Activated CD8-positive, alpha-beta memory T cell treated with anti-CD3 and anti-CD28 coated beads for 4 hours (primary cell): ENCODE measurements at regions not wholly inside any gene's neighbourhood (a gene's known extent, or its start where the extent isn't known, plus 50 kb on each side); places are given as distances from the start of the nearest gene placed in this dataset.
"Not testable (repeated sequence)": the region's sequence is repeated elsewhere in the genome, so short reads cannot be mapped to it uniquely, and the experiment has no call there.

Source experiments
- DNase-seq, 2 donors: peaks; one replicate each; pipeline ENCODE4 v3.0.0-alpha.2; 2020; ENCODE audit warnings: low read depth in 2 of 2

DNA sequence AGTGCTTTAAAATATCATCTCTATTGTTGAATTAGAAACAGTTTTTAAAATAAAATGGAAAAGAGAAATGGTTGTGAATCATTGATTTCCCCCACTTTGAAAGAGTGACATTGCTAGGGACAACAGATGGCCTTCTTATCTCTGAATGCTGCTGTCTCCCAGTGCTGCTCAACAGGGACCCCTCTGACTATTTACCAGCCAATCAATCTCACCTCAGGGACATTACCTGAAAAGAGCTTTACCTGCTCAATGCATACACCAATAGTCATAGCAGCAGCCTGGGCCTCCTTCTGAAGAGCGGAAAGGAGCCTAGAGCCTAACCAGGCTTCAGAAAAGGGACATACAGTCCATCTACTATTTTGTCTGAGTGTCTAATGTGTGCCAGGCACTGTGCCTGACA lies 162.8 kb downstream of the CGGBP1 start:
- DNase-seq, result no peak

DNA sequence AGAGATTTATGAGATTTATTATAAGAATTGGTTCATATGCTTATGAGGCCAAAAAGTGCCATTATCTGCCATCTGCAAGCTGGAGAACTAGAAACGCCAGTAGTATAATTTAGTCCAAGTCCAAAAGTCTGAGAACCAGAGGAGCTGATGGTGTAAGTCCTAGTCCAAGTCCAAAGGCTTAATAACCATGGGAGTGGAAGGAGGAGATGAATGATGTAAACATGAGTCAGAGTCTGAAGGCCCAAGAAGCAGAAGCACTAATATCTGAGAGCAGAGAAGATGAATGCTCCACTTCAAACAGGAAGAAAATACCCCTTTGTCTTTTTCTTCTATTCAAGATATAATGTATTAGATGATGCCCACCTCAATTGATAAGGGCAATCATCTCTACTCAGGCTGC lies 185.7 kb downstream of the CGGBP1 start:
- no peak for DNase-seq

DNA sequence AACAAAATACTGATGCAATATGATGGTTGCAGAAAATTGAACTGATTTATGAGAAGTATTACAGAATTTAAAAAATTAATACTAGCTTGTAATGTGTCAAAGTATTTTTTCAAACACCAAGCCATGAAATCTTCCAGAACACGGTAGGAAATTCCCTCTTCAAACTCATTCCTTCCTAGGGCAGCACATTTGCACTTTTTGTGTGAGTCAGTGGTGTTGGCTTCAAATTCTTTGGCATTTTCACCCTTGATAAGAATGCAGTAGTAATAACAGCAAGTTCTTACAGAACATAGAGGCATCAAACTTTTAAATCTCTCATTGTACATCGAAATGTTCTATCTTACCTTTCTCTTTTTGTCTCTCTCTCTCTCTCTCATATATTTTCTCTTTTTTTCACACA lies 191.8 kb downstream of the CGGBP1 start:
- no peak for DNase-seq

DNA sequence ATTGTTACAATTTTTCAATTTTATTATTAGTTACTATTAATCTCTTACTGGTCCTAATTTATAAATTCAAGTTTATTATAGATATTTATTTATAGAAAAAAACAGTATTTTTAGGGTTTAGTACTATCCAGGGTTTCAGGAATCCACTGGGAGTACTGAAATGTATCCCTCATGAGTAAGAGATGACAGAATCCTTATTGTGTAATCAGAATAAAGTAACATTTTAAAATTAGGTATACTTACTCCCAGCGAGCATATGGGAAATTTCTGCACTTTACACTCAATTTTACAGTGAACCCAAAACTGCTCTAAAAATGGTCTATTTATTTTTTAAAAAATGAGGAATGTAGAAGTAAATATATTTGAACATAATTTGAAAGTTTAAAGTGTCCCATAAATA lies 202.7 kb downstream of the CGGBP1 start:
- DNase-seq, result no peak

DNA sequence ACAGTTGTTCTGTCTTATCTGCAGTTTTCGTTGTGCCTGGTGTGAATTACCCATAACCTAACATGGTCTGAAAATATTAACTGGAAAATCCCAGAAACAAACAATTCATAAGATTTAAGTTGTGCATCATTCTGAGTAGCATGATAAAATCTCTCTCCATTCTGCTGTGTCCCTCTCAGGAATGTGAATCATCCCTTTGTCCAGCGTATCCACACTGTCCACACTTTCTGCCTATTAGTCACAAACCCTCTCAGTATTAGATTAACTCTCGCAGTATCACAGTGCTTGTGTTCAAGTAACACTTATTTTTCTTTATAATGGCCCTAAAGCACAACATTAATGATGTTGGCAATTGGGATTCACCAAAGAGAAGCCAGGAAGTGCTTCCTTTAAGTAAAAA lies 203.2 kb downstream of the CGGBP1 start:
- DNase-seq, result no peak

DNA sequence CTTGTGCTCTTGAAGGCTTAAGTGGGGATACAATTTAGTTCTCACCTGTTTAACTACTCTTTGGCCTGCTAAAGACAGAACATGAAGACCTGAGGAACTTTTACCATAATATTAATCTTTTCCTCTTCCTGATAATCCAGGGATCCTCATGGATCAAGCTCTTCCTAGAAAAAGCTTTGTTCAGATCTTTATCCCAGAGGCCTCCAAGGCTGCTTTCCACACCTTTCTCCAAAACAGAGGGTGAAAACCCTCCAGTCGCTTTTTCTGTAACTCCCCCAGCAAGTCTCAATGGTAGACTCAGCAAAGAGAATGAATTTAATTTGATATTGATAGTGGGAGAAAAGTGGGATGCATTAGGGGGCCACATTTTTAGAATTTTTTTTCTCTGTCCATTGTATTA lies 203.6 kb downstream of the CGGBP1 start:
- DNase-seq, result no peak

DNA sequence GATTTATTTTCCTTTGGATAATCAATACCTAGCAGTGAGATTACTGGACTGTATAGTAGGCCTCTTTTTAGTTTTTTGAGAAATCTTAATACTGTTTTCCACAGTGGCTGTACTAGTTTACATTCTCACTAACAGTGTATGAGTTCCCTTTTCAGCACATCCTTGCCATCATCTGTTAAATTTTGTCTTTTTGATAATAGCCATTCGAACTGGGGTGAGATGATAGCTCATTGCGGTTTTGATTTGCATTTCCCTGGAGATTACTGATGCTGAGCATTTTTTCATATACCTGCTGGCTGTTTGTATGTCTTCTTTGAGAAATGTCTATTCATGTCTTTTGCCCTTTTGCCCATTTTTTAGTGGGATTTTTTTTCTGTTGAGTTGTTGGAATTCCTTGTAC lies 210.8 kb downstream of the CGGBP1 start:
- no peak for DNase-seq

DNA sequence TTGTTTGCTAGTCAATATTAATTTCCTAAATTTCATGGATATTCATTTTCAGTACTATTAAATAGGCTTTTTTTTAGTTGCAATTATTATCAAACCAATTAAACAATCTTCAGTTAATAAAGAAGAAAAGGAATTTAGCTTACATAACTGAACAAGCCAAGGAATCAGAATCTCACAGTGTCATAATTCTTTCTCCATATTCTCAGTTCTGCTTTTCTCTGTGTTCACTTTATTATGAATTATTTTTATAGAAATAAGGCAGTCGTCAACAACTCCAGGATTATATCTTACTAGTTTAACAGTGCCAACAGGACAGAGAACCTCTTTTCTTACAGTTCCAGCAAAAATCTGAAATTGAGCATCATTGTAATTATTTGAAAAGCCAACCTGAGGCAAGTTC lies 221.7 kb downstream of the CGGBP1 start:
- no peak for DNase-seq

DNA sequence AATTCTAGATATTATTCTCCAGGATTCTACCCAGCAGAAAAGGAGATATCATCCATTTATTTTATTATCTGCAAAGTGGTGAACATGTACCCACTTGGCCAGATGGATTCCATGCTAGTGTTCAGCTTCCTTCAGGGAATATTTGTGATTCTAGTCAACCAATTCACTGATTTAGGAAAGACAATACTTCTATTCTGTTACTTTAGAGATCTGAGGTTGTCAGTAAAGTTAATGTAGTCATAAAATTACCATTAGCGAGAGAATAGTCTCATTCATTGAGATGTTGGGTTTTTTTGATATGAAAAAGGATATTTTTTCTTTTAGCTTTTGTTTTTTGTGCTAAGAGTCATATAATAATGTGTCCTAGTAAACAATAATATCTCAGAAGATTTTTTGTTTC lies 222.8 kb downstream of the CGGBP1 start:
- DNase-seq, result no peak

DNA sequence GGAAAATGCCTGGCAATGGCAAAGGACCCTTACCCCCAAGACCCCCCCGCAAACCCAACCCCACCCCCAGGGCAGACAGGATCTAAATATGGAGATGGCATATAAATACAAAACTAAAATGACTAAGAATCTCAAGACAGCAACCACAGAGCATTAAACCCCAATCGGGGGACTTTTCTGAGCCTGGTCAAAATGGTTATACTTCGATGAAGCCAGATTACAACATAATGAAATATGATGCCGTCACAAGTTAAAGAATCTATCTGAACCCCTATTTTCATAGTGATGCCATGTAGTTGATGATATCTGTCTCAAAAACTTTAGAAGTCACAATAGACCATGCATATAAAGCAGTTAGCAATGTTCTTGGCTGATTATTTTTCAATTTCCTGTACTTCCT lies 223.6 kb downstream of the CGGBP1 start:
- no peak for DNase-seq

DNA sequence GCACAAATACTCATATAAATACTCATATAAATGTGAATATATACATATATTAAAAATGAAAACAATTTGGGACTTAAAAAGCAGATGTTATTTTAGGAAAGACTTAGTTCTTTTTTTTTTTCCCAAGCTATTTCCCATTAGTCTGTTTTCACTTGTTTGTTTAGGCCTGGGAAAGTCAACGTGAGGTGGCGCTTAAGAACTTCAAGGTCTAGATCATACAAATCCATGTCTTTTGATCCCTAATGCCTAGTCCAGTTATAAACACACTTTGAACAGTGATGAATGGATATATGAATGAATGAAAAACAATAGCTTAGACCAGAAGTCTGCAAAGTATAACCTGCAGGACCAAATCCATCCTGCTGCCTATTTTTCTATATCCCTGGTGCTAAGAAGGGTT lies 224.5 kb downstream of the CGGBP1 start:
- no peak for DNase-seq

DNA sequence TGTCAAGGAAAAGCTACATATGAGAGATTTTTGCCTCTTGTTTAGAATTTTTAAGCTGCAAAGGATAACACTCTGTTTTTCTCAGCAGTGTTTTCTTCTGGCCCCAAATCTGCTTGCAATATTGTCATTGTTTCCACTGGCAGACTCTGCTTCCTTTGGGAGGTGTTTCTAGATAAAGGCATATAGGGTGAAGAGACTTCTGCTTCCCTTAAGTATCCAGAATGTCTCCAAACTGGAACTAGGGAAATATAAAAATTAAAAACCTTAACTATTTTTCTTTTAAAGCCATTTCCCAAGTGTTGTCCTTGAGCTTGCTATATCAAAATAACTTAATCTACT lies 225.8 kb downstream of the CGGBP1 start:
- DNase-seq, result no peak

DNA sequence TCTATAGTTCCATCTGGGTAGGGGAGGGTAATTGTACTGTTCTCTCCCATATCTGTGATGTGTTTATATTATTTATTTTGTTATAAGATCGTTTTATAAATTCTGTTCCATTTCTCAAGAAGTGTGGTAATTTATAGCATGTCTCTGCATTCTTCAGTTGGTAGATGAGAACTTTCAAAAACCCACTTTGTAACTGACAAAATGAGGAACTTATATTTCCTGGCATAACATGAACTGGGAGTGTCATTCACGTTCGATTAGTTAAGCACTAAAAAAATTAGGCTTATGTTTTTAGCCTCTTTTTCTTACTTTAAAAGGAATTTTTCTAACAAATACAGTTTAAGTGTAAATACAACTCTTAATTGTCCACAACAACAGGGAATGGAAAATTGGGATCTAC lies 230.8 kb downstream of the CGGBP1 start:
- no peak for DNase-seq

DNA sequence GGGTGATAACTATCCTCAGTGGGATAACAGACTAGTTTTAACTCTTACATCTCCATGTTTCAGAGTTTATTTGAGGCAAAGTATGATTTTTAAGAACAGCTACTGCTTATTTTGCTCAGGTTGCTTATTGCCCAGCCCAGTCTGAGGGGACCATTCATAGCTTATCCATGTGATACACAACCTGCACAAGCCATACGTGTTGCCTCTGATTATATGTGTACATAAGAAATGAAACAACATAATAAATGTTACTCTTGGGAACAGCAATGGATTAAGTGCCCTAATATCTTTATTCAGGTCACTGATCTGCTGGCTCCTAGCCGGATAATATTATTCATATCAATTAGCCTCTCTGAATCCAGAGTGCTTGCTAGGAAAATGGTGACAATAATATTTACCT lies 236.2 kb downstream of the CGGBP1 start:
- no peak for DNase-seq

DNA sequence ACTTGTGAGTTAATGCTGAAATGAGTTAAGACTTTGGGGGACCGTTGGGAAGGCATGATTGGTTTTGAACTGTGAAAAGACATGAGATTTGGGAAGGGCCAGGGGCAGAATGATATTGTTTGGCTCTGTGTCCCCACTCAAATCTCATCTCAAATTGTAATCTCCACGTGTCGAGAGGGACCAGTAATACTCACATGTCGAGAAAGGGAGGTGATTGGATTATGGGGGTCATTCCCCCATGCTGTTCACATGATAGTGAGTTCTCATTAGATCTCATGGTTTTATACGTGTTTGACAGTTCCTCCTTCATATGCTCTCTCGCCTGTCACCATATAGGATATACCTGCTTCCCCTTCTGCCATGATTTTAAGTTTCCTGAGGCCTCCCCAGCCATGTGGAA lies 245.3 kb downstream of the CGGBP1 start:
- DNase-seq, result not testable (repeated sequence)

DNA sequence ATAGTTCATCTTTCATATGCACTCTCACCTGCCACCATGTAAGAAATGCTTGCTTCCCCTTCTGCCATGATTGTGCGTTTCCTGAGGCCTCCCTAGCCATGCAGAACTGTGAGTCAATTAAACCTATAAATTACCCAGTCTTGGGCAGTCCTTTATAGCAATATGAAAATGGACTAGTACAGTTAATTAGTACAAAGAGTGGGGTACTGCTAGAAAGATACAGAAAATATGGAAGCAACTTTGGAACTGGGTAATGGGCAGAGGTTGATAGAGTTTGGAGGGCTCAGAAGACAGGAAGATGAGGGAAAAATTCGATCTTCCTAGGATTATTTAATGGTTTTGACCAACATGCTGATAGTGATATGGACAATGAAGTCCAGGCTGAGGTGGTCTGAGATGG lies 246.9 kb downstream of the CGGBP1 start:
- no peak for DNase-seq

DNA sequence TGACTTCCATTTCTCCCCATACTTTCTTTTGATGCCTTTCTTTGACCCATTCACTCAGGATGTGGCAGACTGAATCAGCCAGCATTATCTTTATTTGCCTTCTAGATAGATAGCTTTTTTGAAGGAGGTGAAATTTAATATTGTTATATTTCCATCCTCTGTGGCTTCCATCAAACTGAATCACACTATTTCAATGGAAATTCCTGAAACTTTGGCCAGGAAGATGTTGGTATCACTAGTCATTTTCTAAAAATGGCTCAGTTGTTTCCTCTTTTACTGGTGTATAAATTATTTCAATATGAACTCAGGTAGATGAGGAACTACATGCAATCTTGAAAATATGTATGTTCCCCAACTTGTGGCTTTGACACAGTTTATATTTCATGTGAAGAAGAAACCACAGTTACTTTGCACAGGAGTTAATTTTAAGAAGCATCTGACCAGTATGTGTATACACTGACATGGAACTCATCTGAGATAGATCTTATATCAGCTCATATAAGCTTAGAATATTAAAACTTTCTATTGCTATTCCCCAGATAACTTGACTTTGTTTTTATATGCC lies 248.3 kb downstream of the CGGBP1 start:
- DNase-seq, result no peak

DNA sequence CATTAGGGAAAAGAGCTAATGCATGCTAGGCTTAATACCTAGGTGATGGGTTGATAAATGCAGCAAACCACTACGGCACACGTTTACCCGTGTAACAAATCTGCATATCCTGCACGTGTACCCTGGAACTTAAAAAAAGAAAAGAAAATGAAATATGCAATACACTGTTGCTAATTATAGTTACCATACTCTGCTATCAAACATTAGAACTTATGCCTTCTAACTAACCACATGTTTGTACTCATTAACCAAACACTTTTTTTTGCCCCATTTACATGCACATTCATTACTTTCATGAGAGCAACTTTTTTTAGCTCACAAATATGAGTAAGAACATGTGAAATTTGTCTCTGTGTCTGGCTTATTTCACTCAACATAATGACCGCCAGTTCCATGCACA lies 253.1 kb downstream of the CGGBP1 start:
- no peak for DNase-seq

DNA sequence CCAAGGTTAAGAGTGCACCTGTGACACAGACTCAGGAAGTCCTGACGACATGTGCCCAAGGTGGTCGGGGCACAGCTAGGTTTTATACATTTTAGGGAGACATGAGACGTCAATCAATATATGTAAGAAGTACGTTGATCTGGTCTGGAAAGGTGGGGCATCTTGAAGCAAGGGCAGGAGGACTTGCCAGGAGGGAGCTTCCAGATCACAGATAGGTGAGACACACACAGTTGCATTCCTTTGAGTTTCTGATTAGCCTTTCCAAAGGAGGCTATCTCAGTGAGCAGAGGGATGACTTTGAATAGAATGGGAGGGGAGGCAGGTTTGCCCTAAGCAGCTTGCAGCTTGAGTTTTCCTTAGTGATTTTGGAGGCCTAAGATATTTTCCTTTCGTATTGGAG lies 257.4 kb downstream of the CGGBP1 start:
- no peak for DNase-seq

DNA sequence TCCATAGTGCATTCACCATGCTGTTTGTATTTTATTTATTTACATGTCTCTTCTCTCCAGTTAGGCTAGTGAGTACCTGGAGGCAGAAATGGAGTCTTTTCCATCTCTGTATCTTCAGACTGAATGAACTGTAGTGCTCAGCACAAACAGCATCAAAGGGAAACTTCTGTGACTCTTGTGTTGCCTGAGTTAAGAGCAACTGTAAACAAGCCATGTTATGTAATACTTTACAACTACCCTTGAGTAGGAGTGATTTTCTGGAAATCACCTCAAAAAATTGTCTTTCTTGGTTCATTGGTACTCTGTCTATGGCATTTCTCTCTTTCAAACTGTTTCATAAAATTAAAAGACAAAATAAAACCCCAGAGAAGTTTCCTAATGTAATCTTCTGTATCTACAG lies 258.3 kb downstream of the CGGBP1 start:
- no peak for DNase-seq

DNA sequence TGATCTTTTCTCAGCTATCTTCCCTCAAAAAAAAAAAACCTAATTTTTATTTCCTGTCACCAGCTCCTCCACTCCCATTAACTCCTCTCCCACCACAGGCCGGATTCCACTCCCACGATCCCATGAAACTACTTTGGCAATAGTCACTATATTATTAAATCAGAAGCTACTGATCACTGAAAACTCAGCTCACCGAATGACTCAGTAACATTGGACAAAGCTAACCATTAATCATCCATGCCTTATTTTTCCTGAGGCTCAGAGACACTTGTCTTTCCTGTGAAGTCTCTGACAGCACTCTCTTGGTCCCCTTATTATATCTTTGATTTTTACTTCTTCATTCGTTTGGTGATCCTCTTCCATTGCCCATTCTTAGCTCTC lies 260.2 kb downstream of the CGGBP1 start:
- no peak for DNase-seq

DNA sequence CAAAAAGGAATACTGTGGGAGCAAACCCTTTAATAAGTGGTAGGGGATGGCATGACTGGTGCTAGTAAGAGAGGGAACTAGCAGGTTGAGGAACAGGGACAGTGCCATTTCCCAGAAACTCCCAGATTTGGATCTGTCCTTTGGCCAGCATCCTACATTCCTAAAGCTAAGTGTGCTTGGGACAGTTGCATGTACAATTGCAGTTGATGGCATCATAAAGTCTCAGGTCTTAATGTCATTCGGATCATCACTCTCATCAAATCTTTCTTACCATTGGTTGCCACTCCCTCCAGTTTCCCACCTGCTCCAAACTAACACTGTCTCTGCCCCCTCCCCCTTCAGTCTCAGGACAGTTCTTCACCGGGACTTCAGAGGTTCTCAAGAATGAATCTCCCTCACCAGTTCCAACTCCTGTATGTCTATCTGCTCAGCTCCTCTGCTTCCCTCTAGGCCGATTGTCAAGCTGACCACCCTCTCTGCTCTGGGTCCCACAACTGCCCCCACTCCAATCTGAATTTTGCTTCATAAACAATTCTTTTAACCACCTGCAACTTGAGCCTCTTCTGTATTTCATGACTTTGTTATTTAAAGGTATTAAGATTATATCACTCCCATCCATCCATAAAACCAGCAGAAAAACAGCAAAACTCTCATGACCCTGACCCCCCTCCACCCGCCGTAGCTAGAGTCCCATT lies 260.8 kb downstream of the CGGBP1 start:
- no peak for DNase-seq

DNA sequence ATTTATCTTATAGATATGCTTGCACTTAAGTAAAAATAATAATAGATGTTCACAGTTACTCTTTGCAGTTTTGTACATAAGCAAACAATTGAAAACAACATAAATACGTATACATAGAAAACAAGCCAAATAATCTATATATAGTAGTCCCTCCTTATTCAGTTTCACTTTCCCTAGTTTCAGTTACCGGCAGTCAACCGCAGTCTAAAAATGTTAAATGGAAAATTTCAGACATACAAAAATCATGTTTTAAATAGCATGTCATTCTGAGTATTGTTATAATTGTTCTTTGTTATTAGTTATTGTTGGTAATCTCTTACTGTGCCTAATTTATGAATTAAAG lies 262.0 kb downstream of the CGGBP1 start:
- DNase-seq, result no peak

DNA sequence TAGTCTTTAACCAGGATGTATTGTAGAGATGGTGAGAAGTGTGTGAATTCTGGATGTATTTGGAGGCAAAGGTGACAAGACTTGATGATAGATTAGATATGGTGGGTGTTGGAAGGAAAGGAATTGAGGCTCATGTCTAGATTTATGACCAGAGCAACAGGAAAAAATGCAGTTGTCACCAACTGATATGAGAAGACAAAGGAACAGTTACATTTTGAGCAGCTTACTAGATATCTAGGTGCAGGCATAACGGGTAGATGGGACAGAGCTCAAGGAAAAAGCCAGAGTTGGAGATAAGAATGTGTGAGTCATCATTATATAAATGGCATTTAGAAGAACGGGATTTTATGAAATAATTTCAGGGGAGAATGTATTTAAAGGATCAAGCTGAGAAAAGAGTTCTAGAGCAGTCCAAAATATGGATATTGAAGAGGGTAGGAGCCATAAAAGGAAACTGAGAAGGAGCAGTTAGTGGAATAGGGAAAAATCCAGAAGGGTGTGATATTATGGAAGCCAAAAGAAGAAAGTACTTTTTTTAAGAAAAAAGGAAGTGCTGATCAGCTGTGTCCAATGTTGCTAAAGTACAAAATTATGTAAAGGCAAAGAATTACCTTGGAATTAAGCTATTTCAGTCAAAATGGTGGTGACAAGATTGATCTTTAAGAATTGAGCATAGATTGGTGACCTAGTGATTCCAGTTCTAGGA lies 262.5 kb downstream of the CGGBP1 start:
- no peak for DNase-seq
